H9 (cell line): ENCODE measurements at regions not wholly inside any gene's neighbourhood (a gene's known extent, or its start where the extent isn't known, plus 50 kb on each side); places are given as distances from the start of the nearest gene placed in this dataset.

Experiments
- DNase-seq: peaks from one replicate; pipeline ENCODE4 v3.0.0-alpha.2; 2017
- H2AFZ ChIP-seq: one replicate; pipeline ENCODE4 v1.6.1; 2013; ENCODE audit warnings: mild to moderate bottlenecking, low read length, control low read depth, moderate library complexity
- H2AK5ac ChIP-seq: 2 replicates; pipeline ENCODE4 v1.6.1; 2013; ENCODE audit warnings: low read length, control low read depth, mixed read lengths; ENCODE audit not compliant: insufficient read length
- H2BK120ac ChIP-seq: one replicate; pipeline ENCODE4 v1.6.1; 2013; ENCODE audit warnings: low read depth, mild to moderate bottlenecking, low read length, control low read depth, inconsistent platforms; ENCODE audit not compliant: poor library complexity, severe bottlenecking
- H2BK12ac ChIP-seq: 2 replicates; pipeline ENCODE4 v1.6.1; 2013; ENCODE audit warnings: low read length, control low read depth, mixed read lengths, low read depth; ENCODE audit not compliant: insufficient read length
- H2BK15ac ChIP-seq: 2 replicates; pipeline ENCODE4 v1.6.1; 2013; ENCODE audit warnings: low read depth, low read length, control low read depth
- H2BK20ac ChIP-seq: one replicate; pipeline ENCODE4 v1.6.1; 2013; ENCODE audit warnings: low read depth, mild to moderate bottlenecking, low read length, control low read depth, inconsistent platforms; ENCODE audit not compliant: poor library complexity, severe bottlenecking
- H2BK5ac ChIP-seq: 2 replicates; pipeline ENCODE4 v1.6.1; 2013; ENCODE audit warnings: low read length, control low read depth, mixed read lengths; ENCODE audit not compliant: insufficient read length
- H3K14ac ChIP-seq: 2 replicates; pipeline ENCODE4 v1.6.1; 2013; ENCODE audit warnings: low read length, control low read depth; ENCODE audit not compliant: insufficient read depth
- H3K18ac ChIP-seq: 2 replicates; pipeline ENCODE4 v1.6.1; 2013; ENCODE audit warnings: low read depth, mild to moderate bottlenecking, mixed read lengths, low read length, control low read depth; ENCODE audit not compliant: insufficient read length
- H3K23ac ChIP-seq: 2 replicates; pipeline ENCODE4 v1.6.1; 2013; ENCODE audit warnings: low read length, control low read depth, mixed read lengths, low read depth; ENCODE audit not compliant: insufficient read length
- H3K23me2 ChIP-seq: 2 replicates; pipeline ENCODE4 v1.6.1; 2013; ENCODE audit warnings: low read depth, mild to moderate bottlenecking, mixed read lengths, low read length, control low read depth; ENCODE audit not compliant: insufficient read length, poor library complexity, severe bottlenecking
- H3K27ac ChIP-seq: 2 replicates; pipeline ENCODE4 v1.5.1; 2013; ENCODE audit warnings: low read length, control low read depth, mixed read lengths, low read depth; ENCODE audit not compliant: insufficient read length
- H3K27me3 ChIP-seq: 2 replicates; pipeline ENCODE4 v1.6.1; 2013; ENCODE audit warnings: low read length, control low read depth, inconsistent platforms; ENCODE audit not compliant: insufficient read depth
- H3K4ac ChIP-seq: 2 replicates; pipeline ENCODE4 v1.6.1; 2013; ENCODE audit warnings: low read depth, mild to moderate bottlenecking, control low read depth, inconsistent platforms, low read length, moderate library complexity
- H3K4me1 ChIP-seq: 2 replicates; pipeline ENCODE4 v1.6.1; 2013; ENCODE audit warnings: low read length, control low read depth, inconsistent platforms; ENCODE audit not compliant: insufficient read depth
- H3K4me2 ChIP-seq: 2 replicates; pipeline ENCODE4 v1.6.1; 2013; ENCODE audit warnings: low read length, control low read depth, mixed read lengths; ENCODE audit not compliant: insufficient read length, insufficient read depth
- H3K56ac ChIP-seq: 2 replicates; pipeline ENCODE4 v1.6.1; 2013; ENCODE audit warnings: low read depth, mild to moderate bottlenecking, mixed read lengths, low read length, control low read depth; ENCODE audit not compliant: insufficient read length
- H3K79me1 ChIP-seq: 2 replicates; pipeline ENCODE4 v1.6.1; 2013; ENCODE audit warnings: low read depth, mild to moderate bottlenecking, moderate library complexity, low read length, control low read depth, inconsistent platforms; ENCODE audit not compliant: insufficient read depth, poor library complexity, severe bottlenecking
- H3K79me2 ChIP-seq: 2 replicates; pipeline ENCODE4 v1.6.1; 2013; ENCODE audit warnings: low read length, control low read depth, inconsistent platforms; ENCODE audit not compliant: insufficient read depth
- H3K9ac ChIP-seq: 2 replicates; pipeline ENCODE4 v1.6.1; 2013; ENCODE audit warnings: low read length, control low read depth, mixed read lengths; ENCODE audit not compliant: insufficient read length; ENCODE audit errors: extremely low read depth
- H3K9me3 ChIP-seq: one replicate; pipeline ENCODE4 v1.6.1; 2013; ENCODE audit warnings: low read depth, low read length, inconsistent platforms; ENCODE audit not compliant: control insufficient read depth
- H3T11ph ChIP-seq: one replicate; pipeline ENCODE4 v1.6.1; 2013; ENCODE audit warnings: mild to moderate bottlenecking, low read length, control low read depth, inconsistent platforms
- H4K20me1 ChIP-seq: one replicate; pipeline ENCODE4 v1.6.1; 2013; ENCODE audit not compliant: control insufficient read depth, insufficient read length, insufficient read depth
- H4K5ac ChIP-seq: 2 replicates; pipeline ENCODE4 v1.6.1; 2013; ENCODE audit warnings: low read depth, mild to moderate bottlenecking, mixed read lengths, low read length, control low read depth; ENCODE audit not compliant: insufficient read length
- H4K8ac ChIP-seq: replicated peaks from 2 replicates; pipeline ENCODE4 v1.6.1; 2013; ENCODE audit warnings: low read length, control low read depth, mixed read lengths, low read depth; ENCODE audit not compliant: insufficient read length
- H4K91ac ChIP-seq: 2 replicates; pipeline ENCODE4 v1.6.1; 2013; ENCODE audit warnings: low read depth, mild to moderate bottlenecking, moderate library complexity, mixed read lengths, low read length, control low read depth; ENCODE audit not compliant: insufficient read length
- H3K27ac Mint-ChIP-seq, 3 experiments: 2 replicates in 2 of 3; 3 replicates in 1 of 3; pipeline ENCODE4 v1.8.0; 2020 to 2021; ENCODE audit warnings: mixed read lengths in 3 of 3, mild to moderate bottlenecking in 1 of 3, moderate library complexity in 1 of 3
- H3K27me3 Mint-ChIP-seq: 2 replicates; pipeline ENCODE4 v1.8.0; 2021; ENCODE audit warnings: low read depth, mild to moderate bottlenecking, moderate library complexity, mixed read lengths
- H3K36me3 Mint-ChIP-seq, 3 experiments: 2 replicates in 2 of 3; 3 replicates in 1 of 3; pipeline ENCODE4 v1.8.0; 2020 to 2021; ENCODE audit warnings: low read depth in 3 of 3, mixed read lengths in 3 of 3; ENCODE audit not compliant: insufficient read depth in 1 of 3
- H3K4me1 Mint-ChIP-seq, 2 experiments: 2 replicates each; pipeline ENCODE4 v1.8.0; 2020; ENCODE audit warnings: mixed read lengths in 2 of 2
- H3K4me3 Mint-ChIP-seq, 2 experiments: 2 replicates in 1 of 2; 3 replicates in 1 of 2; pipeline ENCODE4 v1.8.0; 2020 to 2021; ENCODE audit warnings: mild to moderate bottlenecking in 2 of 2, mixed read lengths in 2 of 2, moderate library complexity in 1 of 2
- H3K9me3 Mint-ChIP-seq, 2 experiments: 2 replicates in 1 of 2; 3 replicates in 1 of 2; pipeline ENCODE4 v1.8.0; 2020; ENCODE audit warnings: mild to moderate bottlenecking in 2 of 2, mixed read lengths in 2 of 2, moderate library complexity in 1 of 2
- WGBS: extraction: QIAGEN DNeasy Blood & Tissue Kit; methylation state at CpG from one replicate; pipeline ENCODE4 v1.1.7; 2013; ENCODE audit warnings: missing lambda C conversion rate, low lambda C conversion rate, mixed read lengths; ENCODE audit not compliant: insufficient read length; ENCODE audit errors: extremely low coverage; 5-methylcytosine and 5-hydroxymethylcytosine counted together
- TF ChIP-seq, protein P1 (sequence below): fragments of 200-600 bp; sonication (generic); conservative IDR thresholded peaks from 3 replicates; pipeline ENCODE4 v1.8.0; 2021; ENCODE audit warnings: antibody characterized with exemption, mild to moderate bottlenecking

DNA sequence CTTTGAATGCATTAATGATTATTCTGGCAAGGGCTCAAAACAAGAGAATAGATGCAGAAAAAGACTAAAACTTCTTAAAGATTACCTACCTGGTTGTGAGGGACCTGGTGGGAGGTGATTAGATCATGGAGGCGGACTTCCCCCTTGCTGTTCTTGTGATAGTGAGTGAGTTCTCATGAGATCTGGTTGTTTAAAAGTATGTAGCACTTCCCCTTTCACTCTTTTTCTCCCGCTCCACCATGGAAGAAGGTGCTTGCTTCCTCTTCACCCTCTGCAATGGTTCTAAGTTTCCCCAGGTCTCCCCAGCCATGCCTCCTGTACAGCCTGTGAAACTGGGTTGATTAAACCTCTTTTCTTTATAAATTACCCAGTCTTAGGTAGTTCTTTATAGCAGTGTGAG, 226.6 kb downstream of the ARHGAP12 start:
- H3K27ac Mint-ChIP-seq: no peak overlapping the region; a peak in 1 of 7 replicates
- Histone ChIP-seq H4K8ac (no peak overlapping the region), H2AK5ac (no peak overlapping the region), H3T11ph (no peak overlapping the region), H3K56ac (no peak overlapping the region), H3K9ac (no peak overlapping the region), H4K20me1 (no peaks in the 10 kb centered on the region), H2BK5ac (no peak overlapping the region), H3K14ac (no peak overlapping the region), H3K79me1 (no peaks in the 10 kb centered on the region), H3K9me3 (peaks cover 16% of the 10 kb centered on the region), H4K5ac (no peak overlapping the region), H2BK120ac (no peak overlapping the region), H3K27ac (no peak overlapping the region), H2BK15ac (no peak overlapping the region), H4K91ac (no peak overlapping the region), H3K4ac (no peak overlapping the region), H2AFZ (no peak overlapping the region), H3K23me2 (no peaks in the 10 kb centered on the region), H2BK12ac (no peak overlapping the region), H3K4me2 (no peak overlapping the region), H2BK20ac (no peak overlapping the region), H3K4me1 (no peaks in the 10 kb centered on the region), H3K23ac (no peak overlapping the region), H3K18ac (no peak overlapping the region), H3K79me2 (no peaks in the 10 kb centered on the region), H3K27me3 (no peaks in the 10 kb centered on the region)
- WGBS: no CpG with 5 or more reads among the region's 2 CpGs
- H3K4me3 Mint-ChIP-seq: no peak overlapping the region
- DNase-seq: no peak
- TF ChIP-seq, protein P1, sequence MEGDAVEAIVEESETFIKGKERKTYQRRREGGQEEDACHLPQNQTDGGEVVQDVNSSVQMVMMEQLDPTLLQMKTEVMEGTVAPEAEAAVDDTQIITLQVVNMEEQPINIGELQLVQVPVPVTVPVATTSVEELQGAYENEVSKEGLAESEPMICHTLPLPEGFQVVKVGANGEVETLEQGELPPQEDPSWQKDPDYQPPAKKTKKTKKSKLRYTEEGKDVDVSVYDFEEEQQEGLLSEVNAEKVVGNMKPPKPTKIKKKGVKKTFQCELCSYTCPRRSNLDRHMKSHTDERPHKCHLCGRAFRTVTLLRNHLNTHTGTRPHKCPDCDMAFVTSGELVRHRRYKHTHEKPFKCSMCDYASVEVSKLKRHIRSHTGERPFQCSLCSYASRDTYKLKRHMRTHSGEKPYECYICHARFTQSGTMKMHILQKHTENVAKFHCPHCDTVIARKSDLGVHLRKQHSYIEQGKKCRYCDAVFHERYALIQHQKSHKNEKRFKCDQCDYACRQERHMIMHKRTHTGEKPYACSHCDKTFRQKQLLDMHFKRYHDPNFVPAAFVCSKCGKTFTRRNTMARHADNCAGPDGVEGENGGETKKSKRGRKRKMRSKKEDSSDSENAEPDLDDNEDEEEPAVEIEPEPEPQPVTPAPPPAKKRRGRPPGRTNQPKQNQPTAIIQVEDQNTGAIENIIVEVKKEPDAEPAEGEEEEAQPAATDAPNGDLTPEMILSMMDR: no peak
- H3K36me3 Mint-ChIP-seq: peaks cover 18 to 38% (median 28%) of the 10 kb centered on the region in 3 experiments
- H3K4me1 Mint-ChIP-seq: peaks cover 22 to 29% of the 10 kb centered on the region in 2 experiments
- peaks cover 44 to 45% of the 10 kb centered on the region in 2 experiments for H3K9me3 Mint-ChIP-seq
- H3K27me3 Mint-ChIP-seq: peaks cover 4% of the 10 kb centered on the region
